ENCODE measurements at regions not wholly inside any gene's neighbourhood (a gene's known extent, or its start where the extent isn't known, plus 50 kb on each side); places are given as distances from the start of the nearest gene placed in this dataset.

DNA sequence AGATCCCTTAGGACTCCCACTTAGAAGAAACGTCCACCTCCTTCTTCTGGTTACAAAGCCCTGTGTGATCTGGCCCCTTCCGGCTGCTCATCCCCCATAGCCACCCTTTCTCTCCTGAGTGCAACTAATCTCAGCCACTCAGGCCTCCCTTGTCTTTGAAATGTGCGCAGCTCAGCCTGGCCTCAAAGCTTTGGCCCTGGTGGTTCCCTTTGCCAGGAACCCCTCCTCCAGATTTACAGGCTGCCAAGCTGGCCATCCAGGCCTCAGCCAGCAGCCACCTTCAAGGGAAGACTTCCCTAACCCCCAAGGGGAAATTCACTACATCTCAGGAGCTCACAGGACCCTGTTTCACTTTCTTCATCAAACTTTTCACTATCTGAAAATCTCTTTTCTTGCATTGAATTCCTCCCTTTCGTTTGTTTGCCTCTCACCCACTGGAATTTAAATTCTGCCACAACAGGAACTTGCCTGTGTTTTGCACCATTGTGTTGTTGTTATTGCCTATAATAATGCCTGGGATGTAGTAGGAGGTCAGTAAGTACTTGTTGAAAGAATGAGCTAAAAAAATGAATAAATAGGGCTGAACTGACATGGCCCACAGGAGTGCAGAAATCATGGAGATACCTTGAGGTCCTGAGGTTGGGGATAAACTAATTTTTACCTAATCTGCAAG, 109.5 kb upstream of the PFN2 start:
- no peak for DNase-seq

DNA sequence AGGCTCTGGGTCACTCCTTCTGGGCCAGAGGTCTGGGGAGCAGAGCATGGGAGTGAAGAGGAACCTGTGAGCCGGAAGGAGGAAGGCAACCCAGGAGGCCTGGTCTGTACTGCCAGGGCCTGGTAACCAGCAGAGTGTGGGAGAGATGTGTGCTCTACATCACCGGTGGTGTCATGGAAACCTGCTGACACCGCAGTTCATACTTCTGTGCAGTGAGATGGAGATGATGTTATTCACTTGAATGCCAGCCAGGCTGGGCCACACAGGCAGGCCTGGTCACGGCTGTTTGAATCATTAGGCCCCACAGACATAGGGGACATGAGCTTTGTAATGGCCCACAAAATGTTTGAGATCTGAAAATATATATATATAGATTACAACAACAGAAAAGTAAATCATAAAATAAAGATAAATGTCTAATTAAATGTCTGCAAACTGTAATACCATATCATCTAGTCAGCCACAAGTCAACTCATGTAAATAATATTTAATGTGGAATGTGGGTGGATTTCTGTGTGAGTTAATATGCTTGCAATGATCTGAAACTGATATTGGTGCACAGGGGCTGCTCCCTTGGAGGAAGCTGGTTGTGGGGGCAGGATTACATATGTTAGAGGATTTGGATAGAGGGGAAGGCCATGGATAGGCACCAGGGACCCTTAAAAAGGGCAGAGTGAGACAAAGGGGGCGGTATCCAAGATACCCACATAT, 108.5 kb upstream of the PFN2 start:
- DNase-seq: no peak

DNA sequence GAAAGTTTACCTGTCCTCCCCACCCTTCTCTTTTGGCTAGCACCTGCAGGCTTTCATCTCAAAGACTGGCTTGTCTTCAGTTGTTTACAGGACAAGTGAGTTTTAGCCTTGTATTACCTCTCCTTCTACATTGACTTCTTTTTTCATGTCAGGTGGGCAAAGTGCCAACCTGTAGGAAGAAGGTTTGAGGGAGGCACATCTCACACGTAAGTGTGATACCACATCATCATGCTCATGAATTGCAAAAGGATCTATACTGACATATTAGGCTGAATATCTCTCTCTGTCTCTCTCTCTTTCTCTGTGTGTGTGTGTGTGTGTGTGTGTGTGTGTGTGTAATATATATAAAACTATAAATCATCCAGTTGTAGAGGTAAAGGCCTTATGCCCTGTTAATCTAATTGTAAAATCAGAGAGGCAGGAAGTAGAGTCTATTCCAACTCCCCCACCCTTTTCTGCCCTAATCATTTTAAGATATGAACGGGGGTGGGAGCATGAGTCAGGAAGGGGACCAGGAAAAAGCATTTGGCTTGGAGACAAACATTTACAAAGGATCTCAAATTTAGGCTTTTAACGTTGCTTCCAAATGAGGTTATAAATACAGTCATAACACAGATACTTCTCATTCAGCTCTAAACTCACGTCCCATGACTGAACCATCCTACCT, 107.0 kb upstream of the PFN2 start:
- DNase-seq: no peak

DNA sequence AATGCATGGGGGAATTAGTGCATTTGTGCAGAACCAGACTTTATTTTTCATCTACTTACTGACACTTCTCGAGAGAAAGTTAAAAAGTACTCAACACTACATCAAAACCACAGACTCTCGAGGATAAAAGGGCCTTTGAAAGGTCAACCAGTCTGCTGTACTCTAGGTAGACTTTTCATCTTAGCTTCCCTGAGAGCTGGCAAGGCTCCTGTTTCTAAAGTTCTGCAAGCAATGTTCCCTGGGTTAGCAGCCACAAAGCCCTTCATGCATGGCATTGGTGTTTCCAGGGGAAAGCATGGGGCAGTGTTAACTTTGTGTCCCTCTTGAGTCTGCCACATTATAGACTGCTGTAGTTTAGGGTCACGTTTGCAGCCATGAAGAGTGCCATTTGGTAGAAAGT, 106.4 kb upstream of the PFN2 start:
- no peak for DNase-seq

DNA sequence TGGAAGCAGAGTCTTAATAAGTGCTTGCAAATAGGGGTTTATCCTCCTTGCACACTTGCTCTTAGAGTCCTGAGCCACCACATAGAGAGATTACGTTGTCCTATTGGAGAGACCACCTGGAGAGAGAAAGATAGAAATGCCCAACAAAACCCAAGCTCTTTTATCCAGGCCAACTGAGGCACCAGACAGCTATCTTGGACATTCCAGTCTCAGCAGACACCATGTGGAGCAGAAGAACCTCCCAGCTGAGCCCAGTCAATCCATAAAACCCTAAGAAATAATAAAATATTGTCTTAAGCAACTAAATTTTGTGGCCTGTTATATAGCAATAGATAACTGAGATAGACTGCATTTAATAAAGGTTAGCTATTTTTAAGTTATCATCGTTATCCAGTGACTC, 105.7 kb upstream of the PFN2 start:
- no peak for DNase-seq

DNA sequence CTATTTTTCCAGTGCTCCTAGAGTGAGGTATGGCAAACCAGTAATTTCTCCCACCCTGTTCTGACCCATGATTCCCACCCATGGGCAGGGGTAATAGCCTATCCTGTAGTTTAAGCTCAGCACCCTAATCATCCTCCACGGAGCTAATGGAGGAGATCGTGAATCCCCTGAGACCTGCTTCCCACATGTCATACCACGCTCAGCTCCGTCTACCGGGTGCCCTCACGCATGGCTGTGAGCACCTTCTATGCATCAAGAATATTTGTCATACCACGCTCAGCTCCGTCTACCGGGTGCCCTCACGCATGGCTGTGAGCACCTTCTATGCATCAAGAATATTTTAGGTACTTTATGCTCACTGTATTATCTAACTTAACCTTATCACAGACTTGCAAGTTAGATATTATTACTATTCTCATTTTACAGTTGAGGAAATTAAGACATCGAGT, 104.7 kb upstream of the PFN2 start:
- no peak for DNase-seq

DNA sequence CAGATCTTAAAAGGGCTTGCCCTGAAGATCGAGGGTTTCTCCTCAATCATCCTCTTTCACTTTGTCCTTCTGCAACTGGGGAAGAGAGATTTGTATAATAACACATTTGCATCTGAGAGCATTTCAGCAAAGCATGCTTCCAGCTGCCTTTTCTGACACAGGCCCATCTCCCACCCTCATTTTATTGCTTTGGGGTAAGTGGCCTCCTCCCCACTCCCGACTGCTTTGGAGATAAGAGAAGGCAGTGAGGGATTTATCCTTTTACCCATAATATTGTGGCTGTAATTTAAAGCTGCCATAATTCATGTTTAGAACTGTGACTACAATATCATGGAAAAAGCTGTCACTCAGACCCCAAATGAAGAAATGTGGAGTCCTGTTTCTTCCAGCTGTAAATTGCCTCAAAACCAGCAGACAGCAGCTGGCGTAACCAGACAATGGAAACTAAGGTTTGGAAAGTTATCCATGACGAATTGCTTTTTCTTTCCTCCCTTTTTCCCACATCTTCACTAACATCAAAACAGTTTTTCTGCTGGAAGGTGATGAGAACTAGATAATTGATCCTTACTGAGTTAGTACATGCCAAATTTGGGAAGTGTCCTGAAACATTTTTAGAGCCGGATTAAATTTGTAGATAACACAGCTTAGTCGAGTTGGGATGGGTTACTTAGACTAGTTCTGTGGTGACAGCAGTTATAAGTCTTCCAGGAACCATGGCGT, 104.2 kb upstream of the PFN2 start:
- no peak for DNase-seq

DNA sequence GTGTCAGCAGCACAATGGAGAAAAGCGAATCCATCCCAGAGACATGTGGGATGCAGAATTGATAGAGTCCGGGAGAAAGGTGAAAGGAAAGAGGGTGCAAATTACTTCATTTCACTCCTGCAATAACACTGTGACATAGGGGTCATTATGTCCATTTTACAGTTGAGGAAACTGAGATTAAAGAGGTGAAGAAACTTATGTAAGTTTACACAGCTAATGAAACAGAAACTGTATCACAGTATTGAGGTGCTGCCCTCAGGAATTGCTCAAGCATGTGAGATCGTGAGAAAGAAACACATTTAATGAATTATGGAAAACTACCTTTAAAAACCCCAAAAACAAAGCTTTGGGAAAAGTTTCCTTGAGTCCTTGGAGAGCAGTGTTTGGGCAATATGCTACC, 103.6 kb upstream of the PFN2 start:
- DNase-seq: no peak

DNA sequence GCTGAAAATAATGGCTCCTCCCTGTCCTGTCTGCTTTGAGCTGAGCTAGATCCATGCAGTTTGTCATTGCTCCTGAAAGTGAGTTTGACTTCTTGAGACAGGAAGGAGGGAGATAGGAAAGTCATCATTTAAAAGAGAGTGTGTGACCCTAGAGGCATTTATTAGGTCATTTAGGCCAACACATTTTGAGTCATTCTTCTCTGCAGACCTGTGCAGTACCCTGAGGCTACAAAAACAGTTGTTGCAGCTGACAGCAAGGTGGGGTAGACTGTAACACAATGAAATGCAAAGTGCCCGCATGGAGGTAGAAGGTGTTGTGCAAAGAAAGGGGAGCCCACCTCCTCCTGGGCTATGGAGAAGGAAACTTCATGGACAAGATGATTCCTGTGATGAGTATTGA, 102.8 kb upstream of the PFN2 start:
- DNase-seq: no peak

DNA sequence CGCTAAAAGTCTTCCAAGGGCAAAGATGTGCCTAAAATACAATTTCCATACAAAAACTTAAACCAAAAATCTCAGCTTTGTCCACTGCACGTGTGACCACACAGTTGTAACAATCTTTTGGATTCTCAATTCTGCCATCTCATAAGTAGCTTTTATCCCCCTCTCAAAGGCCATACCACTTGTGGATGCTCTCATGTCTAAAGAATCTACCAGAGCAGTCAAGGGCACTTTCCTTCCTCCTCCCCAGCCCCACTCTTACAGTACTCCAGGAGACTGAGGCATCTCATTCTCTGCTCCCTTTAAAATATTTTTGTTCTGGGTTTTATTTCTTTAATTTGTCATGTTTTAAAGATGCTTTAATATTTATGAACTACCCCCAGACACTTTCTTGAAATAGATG, 102.3 kb upstream of the PFN2 start:
- no peak for DNase-seq

DNA sequence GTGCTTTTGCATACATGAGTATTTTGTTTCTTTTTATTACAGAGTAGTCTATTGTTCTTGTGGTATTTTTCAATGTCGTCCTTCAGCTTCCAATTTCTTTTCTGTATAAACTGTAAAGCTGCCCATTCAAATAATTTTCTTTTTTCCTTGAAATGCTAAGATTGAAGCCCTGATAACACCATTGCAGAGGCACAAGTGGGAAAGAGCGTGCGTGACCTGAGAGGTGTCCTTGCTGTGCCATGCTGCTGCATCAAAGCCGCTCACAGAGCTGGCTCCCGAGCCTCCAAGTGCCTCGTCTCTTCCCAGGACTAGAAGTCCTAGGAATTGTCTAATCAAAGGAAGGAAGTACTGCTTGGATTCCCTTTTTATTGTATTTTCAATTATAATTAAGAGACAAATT, 101.9 kb upstream of the PFN2 start:
- DNase-seq: no peak

DNA sequence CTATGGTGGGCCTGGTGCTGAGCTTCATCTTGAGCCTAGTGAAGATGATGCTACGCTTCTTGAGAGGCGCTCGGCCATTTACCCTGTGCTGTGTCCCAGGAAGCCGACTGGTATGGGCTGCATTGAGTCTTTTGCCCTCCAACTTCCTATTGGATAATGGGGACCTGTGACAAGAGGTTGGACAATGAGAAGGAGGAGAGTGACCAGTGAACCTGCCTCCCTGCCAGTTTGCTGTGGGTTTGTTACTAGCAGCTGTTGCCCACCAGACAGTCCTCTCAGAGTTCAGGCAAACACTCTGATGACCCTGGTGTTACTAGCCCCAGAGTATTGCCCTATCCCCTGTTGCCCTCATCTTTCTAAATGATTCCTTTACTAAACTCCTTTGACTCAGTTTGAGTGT, 99.6 kb upstream of the PFN2 start:
- DNase-seq: no peak

DNA sequence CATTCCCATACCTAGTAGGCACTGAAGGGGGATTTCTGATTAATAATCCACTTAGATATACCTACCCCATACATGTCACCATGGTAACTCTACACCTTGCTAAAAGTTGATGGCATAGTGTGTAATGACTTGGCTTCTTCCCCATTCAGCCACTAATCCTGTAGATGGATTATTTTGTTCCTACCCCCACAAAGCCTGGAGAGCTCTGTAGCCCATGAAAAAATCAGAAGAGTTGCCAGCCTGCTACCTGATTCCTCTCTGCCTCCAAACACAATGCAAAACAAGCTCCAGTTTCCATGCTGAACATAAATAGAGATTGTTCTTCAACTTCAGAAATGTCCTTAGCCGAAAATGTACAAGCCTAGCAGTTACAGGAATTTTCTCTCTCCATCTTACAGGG, 98.9 kb upstream of the PFN2 start:
- no peak for DNase-seq

DNA sequence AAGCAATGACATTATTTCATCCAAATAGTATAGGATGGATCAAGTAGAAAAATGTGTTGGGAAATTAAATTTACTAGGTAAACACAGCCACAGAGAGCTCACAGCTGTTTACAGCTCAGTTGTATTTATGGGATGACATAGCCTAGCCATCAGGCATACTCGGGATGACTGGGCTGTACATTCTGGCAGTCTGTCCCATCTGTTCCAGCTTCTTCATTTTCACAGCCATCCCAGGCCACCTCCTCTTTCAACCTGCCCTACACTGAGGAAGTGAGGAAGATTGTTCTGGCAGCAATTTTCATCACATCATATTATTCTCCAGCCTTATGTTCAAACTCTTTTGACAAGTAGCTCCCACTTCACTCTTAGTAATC, 98.4 kb upstream of the PFN2 start:
- DNase-seq: no peak

DNA sequence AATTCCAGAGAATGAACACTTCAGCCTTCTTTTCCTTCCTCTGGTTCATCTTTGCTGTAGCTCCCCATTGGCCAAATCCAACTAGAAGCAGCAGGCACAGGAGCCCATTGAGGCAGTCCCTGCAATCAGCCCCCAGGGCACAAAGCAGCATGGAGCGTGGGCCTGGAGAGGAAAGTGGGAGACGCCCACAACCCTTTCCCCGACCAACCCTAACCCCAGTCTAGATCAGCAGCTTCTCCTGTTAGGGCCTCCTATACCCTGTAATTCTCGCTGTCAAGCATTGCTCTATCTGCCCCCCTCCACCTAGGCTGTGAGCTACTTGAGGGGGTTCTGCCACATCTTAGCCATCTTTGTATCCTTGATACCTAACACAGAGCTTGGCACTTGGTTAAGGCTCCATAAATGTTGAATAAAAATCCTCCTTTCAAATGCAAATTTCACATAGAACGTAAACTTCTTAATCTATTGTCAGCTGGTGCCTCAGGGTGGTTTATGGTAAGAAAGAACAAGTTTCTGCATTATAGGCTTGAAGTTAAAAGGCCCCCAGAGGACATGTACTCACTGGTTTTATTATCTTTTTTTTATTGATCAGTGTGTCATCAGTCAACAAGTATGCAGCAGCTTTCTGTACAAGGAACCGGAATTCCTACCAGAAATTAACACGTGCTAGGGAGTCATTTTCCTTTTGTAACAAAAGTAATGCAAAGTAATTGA, 97.9 kb upstream of the PFN2 start:
- DNase-seq: no peak

DNA sequence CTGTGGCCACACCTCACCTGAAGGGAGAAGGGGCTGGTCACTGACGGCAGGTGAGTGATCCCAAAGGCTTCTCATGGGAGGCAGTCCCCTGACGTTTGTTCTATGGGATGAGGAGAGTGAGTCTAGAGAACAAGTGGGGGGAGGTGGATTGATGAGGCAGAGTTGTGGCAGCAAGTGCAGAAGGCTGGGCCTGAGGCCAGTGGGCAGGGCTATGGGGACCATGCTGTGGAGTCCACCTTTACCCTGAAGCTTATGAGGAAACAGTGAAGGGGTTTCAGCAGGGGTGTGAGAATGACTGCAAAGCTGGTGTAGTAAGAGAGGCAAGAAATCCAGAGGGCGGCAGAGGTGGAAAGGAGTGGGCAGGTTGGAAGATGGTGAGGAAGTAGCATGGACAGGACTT, 96.9 kb upstream of the PFN2 start:
- DNase-seq: no peak

DNA sequence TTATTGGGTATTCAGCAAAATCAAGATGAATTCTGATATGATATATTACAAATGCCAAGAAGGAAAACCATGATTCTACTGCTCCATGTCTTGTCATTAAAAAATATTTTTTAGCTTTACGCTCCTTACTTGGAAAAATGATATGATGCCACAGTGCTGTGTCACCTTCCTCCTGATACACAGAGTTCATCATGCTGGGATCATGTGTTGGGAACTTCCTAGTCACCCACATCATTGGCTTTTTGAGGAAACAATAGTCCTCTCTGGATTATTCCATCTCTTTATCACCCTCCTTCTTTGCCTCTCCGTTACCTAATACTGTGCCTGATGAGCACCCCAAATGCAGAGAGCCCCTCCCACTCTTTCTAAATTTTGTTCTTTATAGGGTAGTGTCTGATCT, 94.3 kb upstream of the PFN2 start:
- DNase-seq: no peak

DNA sequence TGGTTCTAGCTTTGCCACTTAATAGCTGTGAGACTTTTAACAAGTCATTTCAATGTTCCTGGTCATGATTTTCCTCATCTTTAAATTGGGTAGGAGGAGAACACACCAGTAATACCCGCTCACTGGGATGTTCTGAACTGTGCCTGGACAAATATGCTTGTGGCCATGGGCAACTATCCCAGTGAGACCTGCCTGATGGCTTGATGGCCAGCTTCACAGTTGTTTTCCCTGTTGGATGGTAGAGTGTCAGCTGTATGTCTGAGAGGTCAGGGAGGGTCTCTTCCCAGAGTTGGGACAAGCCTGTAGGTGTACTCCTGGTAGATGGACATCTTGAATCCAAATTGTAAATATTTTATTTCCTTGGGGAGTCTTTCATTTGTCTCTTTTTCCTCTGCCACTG, 92.5 kb upstream of the PFN2 start:
- no peak for DNase-seq

DNA sequence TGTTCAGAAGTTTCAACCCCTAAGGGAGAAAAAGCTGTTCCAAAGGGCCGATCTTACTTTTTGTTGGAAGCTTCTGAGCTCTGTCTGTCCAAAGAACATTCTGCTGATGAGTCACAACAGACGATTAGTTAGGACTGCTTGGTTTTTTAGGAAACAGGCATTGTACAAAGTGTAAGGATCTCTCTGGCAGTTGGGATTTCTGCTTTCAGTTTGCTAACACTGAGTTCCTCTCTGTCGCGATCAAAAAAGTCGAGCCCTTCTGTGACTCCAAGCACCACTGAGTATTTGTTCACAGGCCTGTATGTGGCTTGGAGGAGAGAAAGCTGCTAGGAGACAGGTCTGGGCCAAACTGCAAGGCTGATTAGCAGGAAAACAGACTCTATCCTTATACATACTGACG, 91.8 kb upstream of the PFN2 start:
- DNase-seq: no peak

DNA sequence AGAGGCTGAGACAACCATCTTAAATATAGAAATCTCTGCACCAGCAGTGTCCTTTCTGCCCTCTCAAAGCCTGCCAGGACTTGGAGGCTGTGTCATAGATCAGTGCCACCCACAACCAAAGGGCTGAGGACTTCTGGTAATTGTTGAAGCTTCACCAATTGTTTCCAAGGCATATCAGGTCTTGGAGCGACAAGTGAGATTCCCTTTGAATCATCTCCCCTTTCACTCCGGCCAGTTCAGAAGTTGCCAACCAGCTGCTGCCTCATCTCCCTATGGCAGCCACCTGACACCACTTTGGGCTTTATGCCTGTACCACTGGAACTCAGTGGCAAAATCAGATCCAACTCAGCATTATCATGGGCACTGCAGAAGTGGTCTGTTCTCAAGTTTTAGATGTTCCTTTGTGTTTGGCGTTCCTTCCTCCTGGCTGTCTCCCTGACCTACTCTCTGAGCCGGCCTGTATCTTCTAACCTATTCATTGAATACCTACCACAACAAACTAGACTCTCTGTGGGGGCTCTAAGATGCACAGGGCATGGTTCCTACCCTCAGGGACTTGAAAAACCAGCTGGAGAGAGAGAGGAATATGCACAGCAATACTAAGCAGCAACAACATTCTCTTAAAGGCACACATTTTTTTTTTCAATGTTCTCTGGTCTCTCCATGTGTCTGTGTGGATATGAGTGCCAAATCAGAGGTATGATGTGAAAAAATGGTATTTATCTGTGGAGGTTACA, 90.8 kb upstream of the PFN2 start:
- DNase-seq: no peak

DNA sequence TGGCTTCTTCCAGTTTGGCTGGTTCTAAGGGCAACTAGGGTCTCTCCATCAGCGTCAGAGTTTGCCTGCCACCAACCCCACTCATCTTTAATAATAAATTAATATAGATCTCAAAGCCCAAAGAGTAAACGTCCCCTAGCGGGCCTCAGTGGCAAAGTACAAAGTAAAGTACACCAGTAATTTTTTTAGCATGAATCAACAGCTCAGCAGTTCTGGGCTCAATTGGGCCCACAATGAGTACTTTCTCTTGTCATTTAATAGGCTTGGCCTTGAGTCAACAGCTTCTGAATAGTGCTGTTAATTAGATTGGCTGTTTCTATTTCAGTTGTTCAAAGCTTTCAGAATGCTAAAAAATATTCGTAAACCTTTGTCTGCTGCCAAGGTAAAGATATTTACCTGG, 89.0 kb upstream of the PFN2 start:
- no peak for DNase-seq

DNA sequence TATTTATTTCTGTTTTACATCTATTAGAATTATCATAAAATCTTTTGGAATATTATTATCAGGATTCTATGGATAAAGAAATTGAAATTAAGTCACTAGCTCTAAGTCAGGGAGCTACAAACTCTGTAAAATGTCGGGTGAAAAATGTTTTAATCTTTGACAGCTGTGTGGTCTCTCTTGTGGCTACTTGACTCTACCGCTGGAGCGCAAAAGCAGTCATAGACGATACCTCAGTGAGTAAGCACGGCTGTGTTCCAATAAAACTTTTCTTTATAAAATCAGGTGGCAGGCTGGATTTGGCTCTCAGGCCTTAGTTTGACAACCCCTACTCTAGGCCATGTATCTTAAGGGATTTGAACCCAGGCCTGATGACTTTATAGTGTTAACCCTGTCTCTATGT, 88.5 kb upstream of the PFN2 start:
- no peak for DNase-seq

DNA sequence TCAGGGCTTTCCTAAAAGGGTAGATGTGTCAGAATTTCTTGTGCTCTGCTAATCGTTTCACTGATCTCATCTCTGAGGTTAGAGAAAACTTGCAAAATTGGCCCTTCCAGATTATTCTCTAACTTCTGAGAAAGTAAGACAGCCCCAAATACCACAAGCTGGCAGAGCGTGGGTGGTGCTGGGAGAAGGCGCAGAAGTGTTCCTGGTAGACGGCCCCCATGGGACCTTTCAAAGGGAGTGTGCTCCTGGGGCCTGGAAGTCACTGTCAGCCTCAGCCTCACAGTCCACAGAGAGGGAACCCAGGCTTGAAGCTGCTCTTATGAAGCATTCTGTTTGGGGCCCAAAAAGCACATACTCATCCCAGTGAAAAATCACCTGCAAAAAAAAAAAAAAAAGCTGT, 86.5 kb upstream of the PFN2 start:
- no peak for DNase-seq

Data from stimulated activated CD8-positive, alpha-beta memory T cell treated with anti-CD3 and anti-CD28 coated beads, Interleukin-4, amount 100 ng/mL, for 48 hours (primary cell).